ENCODE measurements at regions not wholly inside any gene's neighbourhood (a gene's known extent, or its start where the extent isn't known, plus 50 kb on each side); places are given as distances from the start of the nearest gene placed in this dataset.

DNA sequence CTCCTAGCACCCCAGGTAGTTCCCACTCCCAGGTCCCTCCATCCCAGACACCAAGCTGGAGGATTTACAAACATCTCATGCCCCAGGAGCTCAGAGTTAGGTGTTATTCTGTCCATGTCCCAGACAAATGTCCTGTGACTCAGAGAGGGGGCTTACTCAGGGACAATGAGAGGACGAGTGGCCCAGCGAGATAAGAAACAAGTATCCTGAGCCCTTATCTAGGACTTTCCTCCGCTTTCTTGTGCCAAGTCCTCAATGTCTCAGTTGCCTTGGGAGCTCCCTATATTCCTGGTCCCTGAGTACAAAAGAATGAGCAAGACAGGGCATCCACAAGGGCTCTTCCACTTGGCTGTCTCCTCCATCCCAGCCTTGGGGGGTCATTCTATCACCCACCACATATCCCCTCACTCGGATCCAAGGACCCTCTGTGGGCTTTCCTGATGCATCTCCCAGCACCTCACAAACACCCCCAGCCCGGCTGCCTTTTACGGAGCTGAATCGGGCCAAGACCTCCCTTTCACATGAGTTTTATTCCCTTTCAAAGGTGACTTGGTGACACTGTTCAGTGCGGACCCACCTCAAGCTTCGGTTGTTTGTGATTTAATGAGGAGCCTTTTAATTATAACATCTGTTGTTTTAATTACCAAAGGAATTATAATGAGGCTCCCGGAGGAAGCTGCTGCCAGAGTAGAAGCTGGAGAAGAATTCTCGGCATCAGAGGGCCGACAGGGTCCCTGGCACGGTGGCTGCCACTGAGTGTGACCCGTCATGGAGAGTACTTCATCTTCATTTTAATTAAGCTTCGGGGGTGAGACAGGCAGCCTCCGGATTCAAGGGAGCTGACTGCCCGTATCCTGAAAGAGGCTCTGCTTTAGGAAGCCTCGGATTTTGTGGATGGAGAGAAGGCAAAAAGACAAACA lies 121.5 kb downstream of the WSCD1 start:
- H3K4me1 ChIP-seq: no peaks in the 10 kb centered on the region
- no peak for DNase-seq (ENCODE audit: low spot score in 2 of 2)
- H3K27ac ChIP-seq: no peak overlapping the region
- no peaks in the 10 kb centered on the region for H3K9me3 ChIP-seq
- intact Hi-C loops (cut with DNase I; ENCODE audit: low total_unique reads): no loop called here
- no peaks in the 10 kb centered on the region for H3K36me3 ChIP-seq
- H3K4me3 ChIP-seq: no peak overlapping the region
- TF ChIP-seq POLR2AphosphoS5 (IDR thresholded peaks at IDR 0.05) (no peak), POLR2A (IDR thresholded peaks at IDR 0.05) (no peak)
- TF ChIP-seq, protein P1, sequence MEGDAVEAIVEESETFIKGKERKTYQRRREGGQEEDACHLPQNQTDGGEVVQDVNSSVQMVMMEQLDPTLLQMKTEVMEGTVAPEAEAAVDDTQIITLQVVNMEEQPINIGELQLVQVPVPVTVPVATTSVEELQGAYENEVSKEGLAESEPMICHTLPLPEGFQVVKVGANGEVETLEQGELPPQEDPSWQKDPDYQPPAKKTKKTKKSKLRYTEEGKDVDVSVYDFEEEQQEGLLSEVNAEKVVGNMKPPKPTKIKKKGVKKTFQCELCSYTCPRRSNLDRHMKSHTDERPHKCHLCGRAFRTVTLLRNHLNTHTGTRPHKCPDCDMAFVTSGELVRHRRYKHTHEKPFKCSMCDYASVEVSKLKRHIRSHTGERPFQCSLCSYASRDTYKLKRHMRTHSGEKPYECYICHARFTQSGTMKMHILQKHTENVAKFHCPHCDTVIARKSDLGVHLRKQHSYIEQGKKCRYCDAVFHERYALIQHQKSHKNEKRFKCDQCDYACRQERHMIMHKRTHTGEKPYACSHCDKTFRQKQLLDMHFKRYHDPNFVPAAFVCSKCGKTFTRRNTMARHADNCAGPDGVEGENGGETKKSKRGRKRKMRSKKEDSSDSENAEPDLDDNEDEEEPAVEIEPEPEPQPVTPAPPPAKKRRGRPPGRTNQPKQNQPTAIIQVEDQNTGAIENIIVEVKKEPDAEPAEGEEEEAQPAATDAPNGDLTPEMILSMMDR (IDR thresholded peaks at IDR 0.05): no peak
- peaks cover 0 to 22% of the 10 kb centered on the region in 2 donors for H3K27me3 ChIP-seq

DNA sequence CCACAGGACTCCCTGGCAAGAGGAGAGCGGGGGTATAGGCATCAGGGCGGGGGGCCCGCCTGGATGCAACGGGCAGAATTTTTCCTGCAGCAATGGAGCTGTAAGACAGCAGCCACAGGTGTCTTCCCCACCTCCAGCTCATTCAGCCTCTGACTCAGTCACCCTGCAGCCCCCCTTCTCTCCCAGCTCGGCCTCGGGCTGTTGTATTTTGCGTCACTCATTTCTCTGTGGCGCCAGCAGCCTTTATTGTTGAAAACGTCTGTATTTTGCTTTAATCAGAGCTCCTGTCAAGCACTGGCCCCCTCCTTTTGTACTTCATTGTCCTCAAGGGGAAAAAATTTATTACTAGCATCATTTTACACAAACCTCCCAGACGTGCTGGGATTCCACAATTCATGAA lies 117.7 kb downstream of the WSCD1 start:
- TF ChIP-seq POLR2AphosphoS5 (IDR thresholded peaks at IDR 0.05) (no peak), POLR2A (IDR thresholded peaks at IDR 0.05) (no peak)
- TF ChIP-seq, protein P1 (IDR thresholded peaks at IDR 0.05): no peak
- intact Hi-C loops (cut with DNase I; ENCODE audit: low total_unique reads): no loop called here
- no peaks in the 10 kb centered on the region for H3K9me3 ChIP-seq
- H3K27ac ChIP-seq: no peak overlapping the region
- no peaks in the 10 kb centered on the region for H3K4me1 ChIP-seq
- peaks cover 0 to 22% of the 10 kb centered on the region in 2 donors for H3K27me3 ChIP-seq
- H3K36me3 ChIP-seq: no peaks in the 10 kb centered on the region
- DNase-seq (ENCODE audit: low spot score in 2 of 2): no peak
- H3K4me3 ChIP-seq: no peak overlapping the region

DNA sequence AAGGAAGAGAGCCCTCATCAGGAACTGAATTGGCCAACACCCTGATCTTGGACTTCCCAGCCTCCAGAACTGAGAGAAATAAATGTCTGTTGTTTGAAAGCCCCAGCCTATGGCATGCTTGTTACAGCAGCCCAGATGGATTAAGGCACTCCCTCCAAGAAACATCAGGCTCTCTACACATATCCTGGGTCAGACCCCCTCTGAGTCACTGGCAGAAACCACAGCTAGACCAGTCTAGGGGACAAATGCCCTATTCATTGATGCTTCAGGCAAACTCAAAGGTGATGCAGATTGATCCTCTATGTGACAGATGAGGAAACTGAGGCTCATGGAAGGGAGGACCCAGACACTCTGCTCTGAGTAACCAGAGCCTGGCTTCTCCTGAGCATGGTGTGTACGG lies 116.8 kb downstream of the WSCD1 start:
- DNase-seq (ENCODE audit: low spot score in 2 of 2): no peak
- no peak overlapping the region for H3K4me3 ChIP-seq
- intact Hi-C loops (cut with DNase I; ENCODE audit: low total_unique reads): no loop called here
- H3K4me1 ChIP-seq: no peaks in the 10 kb centered on the region
- H3K36me3 ChIP-seq: no peaks in the 10 kb centered on the region
- H3K27ac ChIP-seq: no peak overlapping the region
- TF ChIP-seq POLR2AphosphoS5 (IDR thresholded peaks at IDR 0.05) (no peak), POLR2A (IDR thresholded peaks at IDR 0.05) (no peak)
- TF ChIP-seq, protein P1 (IDR thresholded peaks at IDR 0.05): no peak
- no peaks in the 10 kb centered on the region for H3K9me3 ChIP-seq
- H3K27me3 ChIP-seq: peaks cover 0 to 21% of the 10 kb centered on the region in 2 donors

DNA sequence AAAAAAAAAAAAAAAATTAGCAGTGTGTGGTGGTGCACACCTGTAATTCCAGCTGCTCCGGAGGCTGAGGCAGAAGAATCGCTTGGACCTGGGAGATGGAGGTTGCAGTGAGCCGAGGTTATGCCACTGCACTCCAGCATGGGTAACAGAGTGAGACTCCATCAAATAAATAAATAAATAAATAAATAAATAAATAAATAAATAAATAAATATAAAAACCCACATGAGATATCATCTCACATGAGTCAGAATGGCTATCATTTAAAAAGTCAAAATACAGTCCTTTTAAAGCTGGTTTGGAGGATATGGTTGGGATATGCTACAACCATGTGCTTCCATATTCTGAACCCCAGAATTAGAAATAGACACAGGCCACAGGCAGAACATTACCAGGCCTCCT lies 114.3 kb downstream of the WSCD1 start:
- H3K27ac ChIP-seq: no peak overlapping the region
- H3K4me1 ChIP-seq: no peaks in the 10 kb centered on the region
- H3K9me3 ChIP-seq: peaks cover 0 to 4% of the 10 kb centered on the region in 2 donors
- TF ChIP-seq, protein P1 (IDR thresholded peaks at IDR 0.05): no peak
- TF ChIP-seq POLR2AphosphoS5 (IDR thresholded peaks at IDR 0.05) (no peak), POLR2A (IDR thresholded peaks at IDR 0.05) (no peak)
- intact Hi-C loops (cut with DNase I; ENCODE audit: low total_unique reads): no loop called here
- no peak overlapping the region for H3K4me3 ChIP-seq
- peaks cover 0 to 7% of the 10 kb centered on the region in 2 donors for H3K27me3 ChIP-seq
- DNase-seq (ENCODE audit: low spot score in 2 of 2): no peak
- no peaks in the 10 kb centered on the region for H3K36me3 ChIP-seq

DNA sequence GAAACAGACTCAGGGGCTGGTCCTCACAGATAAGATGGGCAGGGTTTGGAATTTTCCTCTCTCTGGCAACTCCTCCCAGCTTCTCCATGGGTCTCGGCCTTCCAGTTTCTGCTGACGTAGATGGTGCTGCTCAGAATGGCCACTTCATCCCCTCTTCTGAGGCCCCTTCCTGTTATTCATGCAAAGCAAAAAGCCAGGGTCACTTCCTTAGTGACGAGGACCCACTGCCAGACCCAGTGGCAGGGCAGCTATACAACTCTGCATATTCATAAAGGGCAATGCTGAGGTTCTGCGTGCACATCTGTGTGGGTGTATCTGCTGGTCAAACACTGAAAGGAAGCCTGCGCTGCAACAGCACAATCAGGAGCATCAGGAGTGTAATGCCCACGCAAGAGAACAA lies 108.8 kb downstream of the WSCD1 start:
- H3K27ac ChIP-seq: no peak overlapping the region
- TF ChIP-seq POLR2A (IDR thresholded peaks at IDR 0.05) (no peak), POLR2AphosphoS5 (IDR thresholded peaks at IDR 0.05) (no peak)
- TF ChIP-seq, protein P1 (IDR thresholded peaks at IDR 0.05): no peak
- H3K4me1 ChIP-seq: no peaks in the 10 kb centered on the region
- H3K9me3 ChIP-seq: peaks cover 0 to 4% of the 10 kb centered on the region in 2 donors
- no peak overlapping the region for H3K4me3 ChIP-seq
- no peak for DNase-seq (ENCODE audit: low spot score in 2 of 2)
- intact Hi-C loops (cut with DNase I; ENCODE audit: low total_unique reads): no loop called here
- H3K27me3 ChIP-seq: no peaks in the 10 kb centered on the region
- no peaks in the 10 kb centered on the region for H3K36me3 ChIP-seq
